GM12892 (cell line): ENCODE measurements at regions not wholly inside any gene's neighbourhood (a gene's known extent, or its start where the extent isn't known, plus 50 kb on each side); places are given as distances from the start of the nearest gene placed in this dataset.

Experiments
- POLR2A ChIP-seq: IDR thresholded peaks from 2 replicates; pipeline ENCODE4 v1.6.1; 2011; ENCODE audit warnings: low read depth, low read length, control low read depth
- TAF1 ChIP-seq: IDR thresholded peaks from 2 replicates; pipeline ENCODE4 v1.6.1; 2011; ENCODE audit warnings: low read depth, mild to moderate bottlenecking, control low read depth, low read length, borderline replicate concordance

DNA sequence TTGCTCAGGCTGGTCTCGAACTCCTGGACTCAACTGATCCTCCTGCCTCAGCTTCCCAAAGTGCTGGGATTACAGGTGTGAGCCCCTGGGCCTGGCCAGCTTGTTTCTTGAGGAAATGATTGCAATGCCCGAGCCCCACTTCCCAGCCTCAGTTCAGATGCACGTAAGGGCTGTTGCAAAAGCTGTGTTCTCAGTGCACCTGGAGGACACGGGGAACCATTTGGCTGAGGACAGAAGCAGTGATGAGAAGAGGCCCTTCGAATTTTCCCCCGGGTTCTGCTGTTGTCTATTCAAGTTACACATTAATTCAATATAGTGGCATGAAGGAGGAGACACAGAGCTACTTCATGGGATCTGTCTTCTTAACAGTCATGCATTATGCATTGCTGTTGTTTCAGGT is 78.8 kb upstream of the WDR26 start:
- TF ChIP-seq POLR2A (no peak), TAF1 (no peak)
